Mesothelial cell of epicardium (in vitro differentiated cells): ENCODE measurements at regions not wholly inside any gene's neighbourhood (a gene's known extent, or its start where the extent isn't known, plus 50 kb on each side); places are given as distances from the start of the nearest gene placed in this dataset.

Source experiments
- DNase-seq, 2 experiments: peaks; one replicate each; pipeline ENCODE4 v3.0.0; 2021; ENCODE audit warnings: low spot score in 2 of 2; ENCODE audit not compliant: unreplicated experiment in 2 of 2
- H3K27ac Mint-ChIP-seq: 2 replicates; pipeline ENCODE4 v1.8.0; 2021; ENCODE audit warnings: mixed read lengths
- H3K27me3 Mint-ChIP-seq: 2 replicates; pipeline ENCODE4 v1.8.0; 2021; ENCODE audit warnings: low read depth, mixed read lengths
- H3K36me3 Mint-ChIP-seq: 2 replicates; pipeline ENCODE4 v1.8.0; 2021; ENCODE audit warnings: mixed read lengths
- H3K4me1 Mint-ChIP-seq: 2 replicates; pipeline ENCODE4 v1.8.0; 2021; ENCODE audit warnings: mixed read lengths
- H3K4me3 Mint-ChIP-seq: 2 replicates; pipeline ENCODE4 v1.8.0; 2021; ENCODE audit warnings: mild to moderate bottlenecking, moderate library complexity, mixed read lengths
- H3K9me3 Mint-ChIP-seq: 2 replicates; pipeline ENCODE4 v1.8.0; 2021; ENCODE audit warnings: mixed read lengths
- CTCF ChIP-seq: fragments of 200-600 bp; sonication (generic); IDR thresholded peaks from one replicate; pipeline ENCODE4 v1.5.0; 2021; ENCODE audit warnings: antibody characterized with exemption; ENCODE audit not compliant: unreplicated experiment

- DNase-seq, result no peak
- no peak for TF ChIP-seq CTCF
- Mint-ChIP-seq H3K36me3 (no peaks in the 10 kb centered on the region), H3K4me1 (no peaks in the 10 kb centered on the region), H3K27me3 (no peaks in the 10 kb centered on the region), H3K27ac (no peak overlapping the region), H3K9me3 (no peaks in the 10 kb centered on the region), H3K4me3 (no peak overlapping the region)
Measured at GRCh38 chr18:26700728-26701127, 152.4 kb upstream of the KCTD1 start.

DNA sequence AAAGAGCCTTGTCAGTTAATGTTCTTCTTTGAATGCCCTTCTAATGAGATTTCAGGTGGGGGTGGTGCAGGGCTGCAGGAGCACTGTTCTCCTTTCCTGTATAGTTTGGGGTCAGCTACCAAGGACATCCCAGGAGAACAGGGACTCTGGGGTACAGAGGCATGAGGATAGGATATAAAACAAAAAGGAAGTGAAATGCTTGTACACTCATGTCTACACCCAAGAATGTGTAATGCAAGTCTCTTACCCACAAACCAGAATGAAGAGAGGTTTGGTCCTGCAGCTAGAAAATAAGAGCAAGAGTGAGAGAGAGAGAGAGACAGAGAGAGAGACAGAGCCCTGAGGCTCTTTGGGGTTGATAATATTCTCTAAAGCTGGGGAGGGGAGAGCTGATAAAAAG lies 151.8 kb upstream of the KCTD1 start:
- no peak for DNase-seq
- H3K9me3 Mint-ChIP-seq, result peaks cover under 1% of the 10 kb centered on the region
- H3K4me3 Mint-ChIP-seq, result no peak overlapping the region
- no peaks in the 10 kb centered on the region for H3K36me3 Mint-ChIP-seq
- H3K27me3 Mint-ChIP-seq, result no peaks in the 10 kb centered on the region
- no peak overlapping the region for H3K27ac Mint-ChIP-seq
- no peaks in the 10 kb centered on the region for H3K4me1 Mint-ChIP-seq
- no peak for TF ChIP-seq CTCF

DNA sequence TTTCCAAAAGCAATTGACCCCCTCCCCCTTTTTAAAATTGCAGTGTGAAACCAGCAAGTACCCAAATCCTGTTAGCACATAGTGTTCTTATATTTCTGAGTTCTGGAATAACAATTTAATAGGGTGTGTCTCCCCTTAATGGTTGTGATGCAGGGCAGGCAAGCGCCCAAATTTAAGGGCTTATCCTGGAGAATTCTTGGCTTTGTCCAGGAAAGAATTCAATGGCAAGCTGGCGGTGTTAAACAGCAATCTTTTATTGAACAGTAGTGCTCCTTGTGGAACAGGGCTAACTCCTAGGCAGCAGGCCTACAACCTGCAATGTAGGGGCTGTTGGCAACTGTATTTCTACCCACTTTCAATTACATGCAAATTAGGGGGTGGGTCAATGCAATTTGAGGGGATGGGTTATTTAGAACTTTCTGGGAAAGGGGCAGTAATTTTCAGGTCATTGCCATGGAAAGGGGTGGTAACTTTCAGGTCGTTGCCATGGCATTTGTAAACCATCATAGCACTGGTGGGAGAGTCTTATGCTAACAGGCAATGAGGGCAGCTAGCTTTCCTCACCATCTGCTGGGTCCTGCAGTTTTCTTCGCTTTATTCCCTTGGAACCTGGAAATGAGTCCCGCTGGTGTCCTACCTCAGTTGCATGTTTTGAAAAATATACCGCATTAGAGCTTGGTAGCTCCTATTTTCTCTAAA lies 149.0 kb upstream of the KCTD1 start:
- Mint-ChIP-seq H3K27me3 (no peaks in the 10 kb centered on the region), H3K4me3 (no peak overlapping the region), H3K9me3 (peaks cover 18% of the 10 kb centered on the region), H3K36me3 (peaks cover 3% of the 10 kb centered on the region), H3K27ac (no peak overlapping the region), H3K4me1 (no peaks in the 10 kb centered on the region)
- no peak for DNase-seq
- no peak for TF ChIP-seq CTCF

DNA sequence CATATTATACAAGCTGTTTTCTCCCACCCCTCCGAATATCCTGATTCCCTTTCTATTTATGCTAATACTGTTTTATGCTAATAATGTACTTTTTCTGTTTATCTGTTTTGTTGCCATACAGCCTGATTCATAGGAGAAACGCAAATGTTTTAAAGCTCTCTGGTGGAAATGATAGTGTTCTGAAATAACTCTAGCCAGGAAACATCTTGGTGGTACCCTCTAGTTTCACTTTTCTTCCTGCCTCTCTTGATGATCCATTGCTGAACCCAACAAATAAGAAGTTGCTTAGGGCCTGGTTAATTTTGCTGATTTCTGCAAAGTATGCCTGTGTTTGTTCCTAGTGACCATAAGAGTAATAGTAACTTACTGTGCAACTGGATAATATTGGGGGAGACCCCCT lies 148.4 kb upstream of the KCTD1 start:
- no peak for TF ChIP-seq CTCF
- Mint-ChIP-seq H3K4me3 (no peak overlapping the region), H3K27ac (no peak overlapping the region), H3K4me1 (no peaks in the 10 kb centered on the region), H3K36me3 (peaks cover 3% of the 10 kb centered on the region), H3K9me3 (peaks cover 23% of the 10 kb centered on the region), H3K27me3 (no peaks in the 10 kb centered on the region)
- DNase-seq, result no peak

DNA sequence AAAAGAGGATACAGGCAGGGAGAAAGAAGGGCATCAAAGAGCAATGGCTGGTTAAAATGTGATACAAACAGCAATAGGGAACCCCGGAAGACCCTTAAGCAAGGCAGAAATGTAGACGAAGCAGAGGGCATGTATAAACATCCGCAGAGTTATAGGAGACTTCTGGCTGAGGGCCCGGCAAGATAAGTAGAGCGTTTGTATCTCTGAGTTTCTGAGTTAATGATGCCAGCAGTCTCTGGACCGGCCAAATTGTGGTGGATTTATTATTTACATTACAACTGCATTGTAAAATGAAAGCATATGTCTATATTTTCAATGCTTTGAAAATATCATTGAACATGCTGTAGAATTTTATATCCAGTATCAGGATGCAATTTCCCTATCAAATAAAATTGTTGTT lies 148.0 kb upstream of the KCTD1 start:
- DNase-seq, result no peak
- TF ChIP-seq CTCF, result no peak
- Mint-ChIP-seq H3K36me3 (peaks cover 4% of the 10 kb centered on the region), H3K4me3 (no peak overlapping the region), H3K27me3 (no peaks in the 10 kb centered on the region), H3K9me3 (peaks cover 27% of the 10 kb centered on the region), H3K4me1 (no peaks in the 10 kb centered on the region), H3K27ac (no peak overlapping the region)
